ENCODE measurements at regions not wholly inside any gene's neighbourhood (a gene's known extent, or its start where the extent isn't known, plus 50 kb on each side); places are given as distances from the start of the nearest gene placed in this dataset.

GRCh38 chr7:10655031-10655430 is 318.6 kb upstream of the PHF14 start:
- no peak for TF ChIP-seq CTCF (IDR thresholded peaks at IDR 0.05)
- H3K4me3 ChIP-seq: no peak overlapping the region
- peaks cover 7% of the 10 kb centered on the region for H3K9me3 ChIP-seq
- intact Hi-C loops (cut with DNase I, micrococcal nuclease): no loop called here
- no peaks in the 10 kb centered on the region for H3K4me1 ChIP-seq (ENCODE audit: low read depth)
- DNase-seq: no peak
- ATAC-seq: no peak
- no peaks in the 10 kb centered on the region for H3K36me3 ChIP-seq (ENCODE audit: low read depth)

- Histone ChIP-seq H3K36me3 (ENCODE audit: low read depth) (no peaks in the 10 kb centered on the region), H3K4me1 (ENCODE audit: low read depth) (no peaks in the 10 kb centered on the region), H3K9me3 (peaks cover 7% of the 10 kb centered on the region), H3K4me3 (no peak overlapping the region)
- ATAC-seq (no peak), DNase-seq (no peak)
- no peak for TF ChIP-seq CTCF (IDR thresholded peaks at IDR 0.05)
- intact Hi-C loops (cut with DNase I, micrococcal nuclease): no loop called here
These were observed 316.5 kb upstream of the PHF14 start for GRCh38 chr7:10657201-10657600.

GRCh38 chr7:10657837-10658236 is 315.8 kb upstream of the PHF14 start:
- DNase-seq (no peak), ATAC-seq (no peak)
- Histone ChIP-seq H3K4me1 (ENCODE audit: low read depth) (no peaks in the 10 kb centered on the region), H3K4me3 (no peak overlapping the region), H3K9me3 (peaks cover 5% of the 10 kb centered on the region), H3K36me3 (ENCODE audit: low read depth) (no peaks in the 10 kb centered on the region)
- no peak for TF ChIP-seq CTCF (IDR thresholded peaks at IDR 0.05)
- intact Hi-C loops (cut with DNase I, micrococcal nuclease): no loop called here

- no peaks in the 10 kb centered on the region for H3K9me3 ChIP-seq
- no peak overlapping the region for H3K4me3 ChIP-seq
- TF ChIP-seq CTCF (IDR thresholded peaks at IDR 0.05): no peak
- no peaks in the 10 kb centered on the region for H3K36me3 ChIP-seq (ENCODE audit: low read depth)
- no peaks in the 10 kb centered on the region for H3K4me1 ChIP-seq (ENCODE audit: low read depth)
- ATAC-seq: no peak
- intact Hi-C loops (cut with DNase I, micrococcal nuclease): no loop called here
- no peak for DNase-seq
These were observed 311.2 kb upstream of the PHF14 start for GRCh38 chr7:10662491-10662890.

- no peak for TF ChIP-seq CTCF (IDR thresholded peaks at IDR 0.05)
- Histone ChIP-seq H3K36me3 (ENCODE audit: low read depth) (no peaks in the 10 kb centered on the region), H3K9me3 (no peaks in the 10 kb centered on the region), H3K4me1 (ENCODE audit: low read depth) (no peaks in the 10 kb centered on the region), H3K4me3 (no peak overlapping the region)
- intact Hi-C loops (cut with DNase I, micrococcal nuclease): no loop called here
- DNase-seq (no peak), ATAC-seq (no peak)
These were observed 310.4 kb upstream of the PHF14 start for GRCh38 chr7:10662982-10663884.
